SK-N-SH treated with all-trans-retinoic acid at 6 μM for 48 hours (cell line): ENCODE measurements at regions not wholly inside any gene's neighbourhood (a gene's known extent, or its start where the extent isn't known, plus 50 kb on each side); places are given as distances from the start of the nearest gene placed in this dataset.

Experiments used
- ARNTL ChIP-seq: fragments of 450-650 bp; formaldehyde crosslinking; IDR thresholded peaks from 2 replicates; pipeline ENCODE4 v1.5.0; 2020; ENCODE audit warnings: low read depth, mild to moderate bottlenecking, moderate library complexity, borderline replicate concordance
- CSDC2 ChIP-seq: fragments of 250-450 bp; sonication (Bioruptor Pico); IDR thresholded peaks from 2 replicates; pipeline ENCODE4 v1.5.0; 2020; ENCODE audit warnings: mild to moderate bottlenecking, moderate library complexity
- CSRNP3 ChIP-seq: fragments of 250-450 bp; sonication (Bioruptor Pico); IDR thresholded peaks from 2 replicates; pipeline ENCODE4 v1.5.1; 2021; ENCODE audit warnings: mild to moderate bottlenecking, moderate library complexity
- ESRRG ChIP-seq: fragments of 250-450 bp; sonication (Bioruptor Pico); IDR thresholded peaks from 2 replicates; pipeline ENCODE4 v1.6.1; 2021; ENCODE audit warnings: mild to moderate bottlenecking
- GLIS3 ChIP-seq: fragments of 250-450 bp; sonication (Bioruptor Pico); IDR thresholded peaks from 2 replicates; pipeline ENCODE4 v1.5.0; 2020; ENCODE audit warnings: mild to moderate bottlenecking, moderate library complexity
- POU6F1 ChIP-seq: fragments of 250-450 bp; sonication (Bioruptor Pico); IDR thresholded peaks from 2 replicates; pipeline ENCODE4 v1.8.0; 2021; ENCODE audit warnings: low read depth, mild to moderate bottlenecking, moderate library complexity, borderline replicate concordance
- RARB ChIP-seq: fragments of 250-450 bp; sonication (Bioruptor Pico); IDR thresholded peaks from 2 replicates; pipeline ENCODE4 v1.8.0; 2021; ENCODE audit warnings: mild to moderate bottlenecking, moderate library complexity
- TCF4 ChIP-seq: fragments of 250-450 bp; sonication (Bioruptor Pico); IDR thresholded peaks from 2 replicates; pipeline ENCODE4 v1.8.0; 2021; ENCODE audit warnings: mild to moderate bottlenecking, moderate library complexity, borderline replicate concordance
- TOX ChIP-seq: fragments of 250-450 bp; sonication (Bioruptor Pico); IDR thresholded peaks from 2 replicates; pipeline ENCODE4 v1.8.0; 2021; ENCODE audit warnings: mild to moderate bottlenecking, moderate library complexity, borderline replicate concordance
- ZFP3 ChIP-seq: fragments of 250-450 bp; sonication (Bioruptor Pico); IDR thresholded peaks from 2 replicates; pipeline ENCODE4 v1.5.0; 2020; ENCODE audit warnings: mild to moderate bottlenecking, moderate library complexity
- ZFP30 ChIP-seq: fragments of 450-650 bp; formaldehyde crosslinking; IDR thresholded peaks from 2 replicates; pipeline ENCODE4 v1.5.0; 2022; ENCODE audit warnings: mild to moderate bottlenecking, moderate library complexity
- ZNF70 ChIP-seq: fragments of 450-650 bp; formaldehyde crosslinking; IDR thresholded peaks from 2 replicates; pipeline ENCODE4 v1.5.0; 2020; ENCODE audit warnings: mild to moderate bottlenecking, moderate library complexity
- TF ChIP-seq, protein P1 (sequence below): fragments of 250-450 bp; sonication (Bioruptor Pico); IDR thresholded peaks from 2 replicates; pipeline ENCODE4 v1.8.0; 2020; ENCODE audit warnings: mild to moderate bottlenecking, moderate library complexity, borderline replicate concordance
- TF ChIP-seq, protein P2 (sequence below): fragments of 250-450 bp; sonication (Bioruptor Pico); IDR thresholded peaks from 2 replicates; pipeline ENCODE4 v1.5.1; 2020; ENCODE audit warnings: low read depth, mild to moderate bottlenecking, moderate library complexity

- TF ChIP-seq, protein P1, sequence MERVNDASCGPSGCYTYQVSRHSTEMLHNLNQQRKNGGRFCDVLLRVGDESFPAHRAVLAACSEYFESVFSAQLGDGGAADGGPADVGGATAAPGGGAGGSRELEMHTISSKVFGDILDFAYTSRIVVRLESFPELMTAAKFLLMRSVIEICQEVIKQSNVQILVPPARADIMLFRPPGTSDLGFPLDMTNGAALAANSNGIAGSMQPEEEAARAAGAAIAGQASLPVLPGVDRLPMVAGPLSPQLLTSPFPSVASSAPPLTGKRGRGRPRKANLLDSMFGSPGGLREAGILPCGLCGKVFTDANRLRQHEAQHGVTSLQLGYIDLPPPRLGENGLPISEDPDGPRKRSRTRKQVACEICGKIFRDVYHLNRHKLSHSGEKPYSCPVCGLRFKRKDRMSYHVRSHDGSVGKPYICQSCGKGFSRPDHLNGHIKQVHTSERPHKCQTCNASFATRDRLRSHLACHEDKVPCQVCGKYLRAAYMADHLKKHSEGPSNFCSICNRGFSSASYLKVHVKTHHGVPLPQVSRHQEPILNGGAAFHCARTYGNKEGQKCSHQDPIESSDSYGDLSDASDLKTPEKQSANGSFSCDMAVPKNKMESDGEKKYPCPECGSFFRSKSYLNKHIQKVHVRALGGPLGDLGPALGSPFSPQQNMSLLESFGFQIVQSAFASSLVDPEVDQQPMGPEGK (CRISPR knock-in tag): no peak
- TF ChIP-seq TOX (CRISPR knock-in tag) (no peak), GLIS3 (CRISPR knock-in tag) (no peak), ESRRG (CRISPR knock-in tag) (no peak), ZNF70 (CRISPR knock-in tag) (no peak), ZFP30 (CRISPR knock-in tag) (no peak), ZFP3 (CRISPR knock-in tag) (no peak), CSDC2 (CRISPR knock-in tag) (no peak), CSRNP3 (no peak), POU6F1 (CRISPR knock-in tag) (no peak), RARB (no peak), TCF4 (CRISPR knock-in tag) (no peak), ARNTL (CRISPR knock-in tag) (no peak)
- TF ChIP-seq, protein P2, sequence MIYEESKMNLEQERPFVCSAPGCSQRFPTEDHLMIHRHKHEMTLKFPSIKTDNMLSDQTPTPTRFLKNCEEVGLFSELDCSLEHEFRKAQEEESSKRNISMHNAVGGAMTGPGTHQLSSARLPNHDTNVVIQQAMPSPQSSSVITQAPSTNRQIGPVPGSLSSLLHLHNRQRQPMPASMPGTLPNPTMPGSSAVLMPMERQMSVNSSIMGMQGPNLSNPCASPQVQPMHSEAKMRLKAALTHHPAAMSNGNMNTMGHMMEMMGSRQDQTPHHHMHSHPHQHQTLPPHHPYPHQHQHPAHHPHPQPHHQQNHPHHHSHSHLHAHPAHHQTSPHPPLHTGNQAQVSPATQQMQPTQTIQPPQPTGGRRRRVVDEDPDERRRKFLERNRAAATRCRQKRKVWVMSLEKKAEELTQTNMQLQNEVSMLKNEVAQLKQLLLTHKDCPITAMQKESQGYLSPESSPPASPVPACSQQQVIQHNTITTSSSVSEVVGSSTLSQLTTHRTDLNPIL (CRISPR knock-in tag): no peak
Measured at GRCh38 chr3:59246719-59247401, 197.0 kb upstream of the CFAP20DC start.
